ENCODE measurements at regions not wholly inside any gene's neighbourhood (a gene's known extent, or its start where the extent isn't known, plus 50 kb on each side); places are given as distances from the start of the nearest gene placed in this dataset.

GRCh38 chr17:73936908-73937627 lies 266.4 kb upstream of the RPL38 start:
- TF ChIP-seq POLR2AphosphoS5 (IDR thresholded peaks at IDR 0.05): no peak
- TF ChIP-seq CTCF (IDR thresholded peaks at IDR 0.05): no peak
- TF ChIP-seq POLR2A (IDR thresholded peaks at IDR 0.05): no peak

Measured in breast epithelium (tissue), 3 donors.